Right lobe of liver (tissue), 6 donors: ENCODE measurements at regions not wholly inside any gene's neighbourhood (a gene's known extent, or its start where the extent isn't known, plus 50 kb on each side); places are given as distances from the start of the nearest gene placed in this dataset.
A peak's percentile ranks its signal among the peaks of the same experiment; 100 is the strongest.
"Not testable (repeated sequence)": the region's sequence is repeated elsewhere in the genome, so short reads cannot be mapped to it uniquely, and the experiment has no call there.

ENCODE experiments used
- ATAC-seq, 4 donors: fragments of 200-7000 bp; cut with Tn5 transposase; one replicate each; pipeline ENCODE4 v1.9.1; 2020; ENCODE audit warnings: mild to moderate bottlenecking in 4 of 4, moderate library complexity in 4 of 4
- DNase-seq, 3 donors: peaks; one replicate each; pipeline ENCODE4 v3.0.0-alpha.2; 2020
- H3K27ac ChIP-seq, 3 donors: fragments of 200-600 bp; one replicate each; pipeline ENCODE4 v1.8.0; 2022
- H3K27me3 ChIP-seq, 2 donors: fragments of 200-600 bp; one replicate each; pipeline ENCODE4 v1.8.0; 2022
- H3K36me3 ChIP-seq, 4 donors: fragments of 200-600 bp; sonication (generic) in 1 of 4; one replicate each; pipeline versions ENCODE4 v1.5.1 to v1.8.0; 2017 to 2022; ENCODE audit warnings: control low read depth in 1 of 4
- H3K4me1 ChIP-seq, 4 donors: fragments of 200-600 bp; sonication (generic) in 1 of 4; one replicate each; pipeline versions ENCODE4 v1.5.1 to v1.8.0; 2017 to 2022; ENCODE audit warnings: control low read depth in 1 of 4
- H3K4me3 ChIP-seq, 3 donors: fragments of 200-600 bp; one replicate each; pipeline ENCODE4 v1.8.0; 2022
- H3K9me3 ChIP-seq, 4 donors: fragments of 200-600 bp; sonication (generic) in 1 of 4; one replicate each; pipeline versions ENCODE4 v1.5.1 to v1.8.0; 2017 to 2022; ENCODE audit warnings: control low read depth in 1 of 4
- CTCF ChIP-seq, 4 donors: fragments of 200-600 bp in 3 of 4; fragments of 450-650 bp in 1 of 4; IDR thresholded peaks; one replicate each; pipeline versions ENCODE4 v1.5.1 to v1.8.0; 2016 to 2022; ENCODE audit warnings: antibody characterized with exemption in 4 of 4, mild to moderate bottlenecking in 2 of 4
- POLR2A ChIP-seq: fragments of 450-650 bp; IDR thresholded peaks from one replicate; pipeline ENCODE4 v1.6.1; 2017; ENCODE audit warnings: antibody characterized with exemption, mild to moderate bottlenecking
- WGBS: methylation state at CpG from one replicate; pipeline ENCODE4 v1.1.6; 2018; ENCODE audit warnings: low coverage, low lambda C conversion rate; ENCODE audit not compliant: insufficient coverage; ENCODE audit errors: missing lambda C conversion rate; 5-methylcytosine and 5-hydroxymethylcytosine counted together
- intact Hi-C, 2 donors: fragments of 100-400 bp; cut with DNase I; formaldehyde crosslinking; loops; one replicate each; pipeline versions ENCODE4 v1.11.2 to v1.14.1; 2022
- donor health status: DM: no; HTN: yes; CAD: no.
- donor health status: DM: no; HTN: no; CAD: no.
- donor health status: DM: no; HTN: no; CAD: no.
- donor health status: DM: no; HTN: yes; CAD: no.
- donor health status: DM: no; HTN: yes; CAD: no.

GRCh38 chr15:20282491-20282943 is 259.1 kb downstream of the GOLGA6L6 start:
- 72% methylated on average over 15 of the region's 29 CpGs for WGBS
- H3K36me3 ChIP-seq, H3K27me3 ChIP-seq, H3K4me3 ChIP-seq, ATAC-seq, H3K9me3 ChIP-seq, H3K27ac ChIP-seq, intact Hi-C loops, H3K4me1 ChIP-seq: not testable (repeated sequence)
- DNase-seq = peak in 1 of 3 donors; percentile 50

- H3K4me3 ChIP-seq, H3K27me3 ChIP-seq, H3K27ac ChIP-seq, H3K36me3 ChIP-seq, intact Hi-C loops, H3K9me3 ChIP-seq, H3K4me1 ChIP-seq: not testable (repeated sequence)
- DNase-seq (peak in 1 of 3 donors; percentile 41), ATAC-seq (peak in 1 of 4 donors; percentile 10)
- WGBS = 49% methylated on average over 6 of the region's 7 CpGs
These were observed 259.9 kb downstream of the GOLGA6L6 start for GRCh38 chr15:20281567-20282275.

GRCh38 chr15:20280933-20281463 is 260.6 kb downstream of the GOLGA6L6 start:
- TF ChIP-seq CTCF (IDR thresholded peaks at IDR 0.05) = no peak
- no peak for TF ChIP-seq POLR2A
- no peaks in the 10 kb centered on the region for H3K9me3 ChIP-seq
- no peak overlapping the region for H3K4me3 ChIP-seq
- H3K4me1 ChIP-seq = no peaks in the 10 kb centered on the region
- intact Hi-C loops = no loop called here
- DNase-seq (peak in 1 of 3 donors; percentile 52), ATAC-seq (peak in 2 of 4 donors; percentile 24 to 51)
- no peaks in the 10 kb centered on the region for H3K27me3 ChIP-seq
- no peaks in the 10 kb centered on the region for H3K36me3 ChIP-seq
- no peak overlapping the region for H3K27ac ChIP-seq
- 57% methylated on average over 10 of the region's 16 CpGs for WGBS

GRCh38 chr15:20280141-20280932 is 261.3 kb downstream of the GOLGA6L6 start:
- H3K4me1 ChIP-seq, H3K36me3 ChIP-seq, H3K4me3 ChIP-seq, intact Hi-C loops, H3K27ac ChIP-seq, H3K27me3 ChIP-seq, H3K9me3 ChIP-seq: not testable (repeated sequence)
- WGBS = 60% methylated on average over 11 of the region's 13 CpGs
- peak in 2 of 4 donors; percentile 28 to 46 for ATAC-seq
- DNase-seq = peak in 1 of 3 donors; percentile 44

GRCh38 chr15:20279056-20279455 is 262.5 kb downstream of the GOLGA6L6 start:
- H3K27me3 ChIP-seq, H3K36me3 ChIP-seq, H3K4me1 ChIP-seq, intact Hi-C loops, H3K9me3 ChIP-seq, H3K27ac ChIP-seq, H3K4me3 ChIP-seq, ATAC-seq: not testable (repeated sequence)
- peak in 1 of 3 donors; percentile 26 for DNase-seq
- WGBS = 37% methylated on average over 4 of the region's 4 CpGs

- H3K4me3 ChIP-seq, intact Hi-C loops, H3K4me1 ChIP-seq, H3K27ac ChIP-seq, H3K27me3 ChIP-seq, H3K9me3 ChIP-seq, H3K36me3 ChIP-seq, ATAC-seq: not testable (repeated sequence)
- WGBS = 14% methylated on average over 1 of the region's 1 CpG
- peak in 1 of 3 donors; percentile 24 for DNase-seq
These were observed 263.2 kb downstream of the GOLGA6L6 start for GRCh38 chr15:20278376-20278775.

- H3K36me3 ChIP-seq, DNase-seq, intact Hi-C loops, H3K27ac ChIP-seq, H3K4me3 ChIP-seq, ATAC-seq, H3K27me3 ChIP-seq, H3K4me1 ChIP-seq, H3K9me3 ChIP-seq: not testable (repeated sequence)
- WGBS = 72% methylated on average over 3 of the region's 3 CpGs
These were observed 264.1 kb downstream of the GOLGA6L6 start for GRCh38 chr15:20277451-20277850.

- intact Hi-C loops = not testable (repeated sequence)
These were observed 265.1 kb downstream of the GOLGA6L6 start for GRCh38 chr15:20276312-20277114.

GRCh38 chr15:20275373-20275967 is 266.1 kb downstream of the GOLGA6L6 start:
- 36% methylated on average over 5 of the region's 5 CpGs for WGBS
- H3K4me1 ChIP-seq, intact Hi-C loops, H3K36me3 ChIP-seq, H3K9me3 ChIP-seq, DNase-seq, ATAC-seq, H3K27me3 ChIP-seq, H3K4me3 ChIP-seq, H3K27ac ChIP-seq: not testable (repeated sequence)

More at GRCh38 chr15:20276312-20277114, 265.1 kb downstream of the GOLGA6L6 start:
- H3K4me3 ChIP-seq, H3K4me1 ChIP-seq, H3K27me3 ChIP-seq, H3K36me3 ChIP-seq, H3K9me3 ChIP-seq, H3K27ac ChIP-seq: not testable (repeated sequence)
- peak in 1 of 4 donors; percentile 3 for ATAC-seq
- DNase-seq = peak in 1 of 3 donors; percentile 45
- 47% methylated on average over 13 of the region's 13 CpGs for WGBS
